HG03469 (cell line): ENCODE measurements at regions not wholly inside any gene's neighbourhood (a gene's known extent, or its start where the extent isn't known, plus 50 kb on each side); places are given as distances from the start of the nearest gene placed in this dataset.
"Not testable (repeated sequence)": the region's sequence is repeated elsewhere in the genome, so short reads cannot be mapped to it uniquely, and the experiment has no call there.

Source experiments
- ATAC-seq: cut with Tn5 transposase; IDR thresholded peaks from one replicate; pipeline ENCODE4 v1.9.1; 2021; ENCODE audit warnings: mild to moderate bottlenecking, moderate library complexity, moderate number of reproducible peaks; ENCODE audit not compliant: unreplicated experiment

- ATAC-seq: no peak
Observed at GRCh38 chr10:53441843-53442242, 669.3 kb upstream of the MBL2 start.

- no peak for ATAC-seq
Observed at GRCh38 chr10:53440601-53441000, 668.0 kb upstream of the MBL2 start.

- not testable (repeated sequence) for ATAC-seq
Observed at GRCh38 chr10:53439075-53439474, 666.5 kb upstream of the MBL2 start.

GRCh38 chr10:53434413-53434812 lies 661.8 kb upstream of the MBL2 start:
- ATAC-seq: no peak

GRCh38 chr10:53432035-53432434 lies 659.5 kb upstream of the MBL2 start:
- ATAC-seq: no peak

- ATAC-seq: no peak
Observed at GRCh38 chr10:53430974-53431373, 658.4 kb upstream of the MBL2 start.

GRCh38 chr10:53430127-53430891 lies 657.7 kb upstream of the MBL2 start:
- no peak for ATAC-seq

GRCh38 chr10:53422223-53422888 lies 649.8 kb upstream of the MBL2 start:
- ATAC-seq: no peak

GRCh38 chr10:53412651-53413050 lies 640.1 kb upstream of the MBL2 start:
- no peak for ATAC-seq

GRCh38 chr10:53406532-53406931 lies 633.9 kb upstream of the MBL2 start:
- no peak for ATAC-seq

- no peak for ATAC-seq
Observed at GRCh38 chr10:53403688-53404087, 631.1 kb upstream of the MBL2 start.

- ATAC-seq: no peak
Observed at GRCh38 chr10:53402594-53402993, 630.0 kb upstream of the MBL2 start.

GRCh38 chr10:53401536-53401935 lies 629.0 kb upstream of the MBL2 start:
- no peak for ATAC-seq

- ATAC-seq: no peak
Observed at GRCh38 chr10:53396876-53397275, 624.3 kb upstream of the MBL2 start.

GRCh38 chr10:53395449-53395848 lies 622.9 kb upstream of the MBL2 start:
- ATAC-seq: no peak

- ATAC-seq: no peak
Observed at GRCh38 chr10:53387562-53387961, 615.0 kb upstream of the MBL2 start.

- no peak for ATAC-seq
Observed at GRCh38 chr10:53382543-53382942, 610.0 kb upstream of the MBL2 start.

GRCh38 chr10:53379956-53380355 lies 607.4 kb upstream of the MBL2 start:
- ATAC-seq: no peak

- no peak for ATAC-seq
Observed at GRCh38 chr10:53370347-53370746, 597.8 kb upstream of the MBL2 start.

- no peak for ATAC-seq
Observed at GRCh38 chr10:53361936-53362335, 589.4 kb upstream of the MBL2 start.

- ATAC-seq: no peak
Observed at GRCh38 chr10:53361281-53361680, 588.7 kb upstream of the MBL2 start.

- not testable (repeated sequence) for ATAC-seq
Observed at GRCh38 chr10:53358978-53359377, 586.4 kb upstream of the MBL2 start.
